SK-N-SH (cell line): ENCODE measurements at regions not wholly inside any gene's neighbourhood (a gene's known extent, or its start where the extent isn't known, plus 50 kb on each side); places are given as distances from the start of the nearest gene placed in this dataset.

Experiments used
- CTCF ChIA-PET: fragments of 300-600, 350-600 bp; formaldehyde crosslinking; extraction: SDS; loops from one replicate; lab custom pipeline; 2021; lab: Yijun Ruan, JAX
- POLR2A ChIA-PET: fragments of 350-600 bp; sonication (Branson Sonifier 250); formaldehyde crosslinking; extraction: SDS; loops from one replicate; lab custom pipeline; 2020; ENCODE audit warnings: antibody characterized with exemption, inconsistent platforms; lab: Yijun Ruan, JAX
- DNase-seq: peaks from one replicate; pipeline ENCODE4 v3.0.0; 2012
- H2AFZ ChIP-seq: fragments of 200-600 bp; sonication (generic); 2 replicates; pipeline ENCODE4 v1.8.1; 2016; ENCODE audit warnings: antibody characterized with exemption, mild to moderate bottlenecking, low read depth
- H3F3A ChIP-seq: fragments of 200-600 bp; sonication (generic); replicated peaks from 2 replicates; pipeline ENCODE3; 2016; ENCODE audit warnings: antibody characterized with exemption, mild to moderate bottlenecking; ENCODE audit not compliant: insufficient read depth
- H3K27ac ChIP-seq, 2 experiments: fragments of 200-500 bp in 1 of 2; fragments of 200-600 bp in 1 of 2; sonication (Bioruptor generic) in 1 of 2; sonication (generic), shearing (Covaris generic) in 1 of 2; 2 replicates each; pipeline versions ENCODE4 v1.5.1 to v1.6.1; 2014 to 2016; ENCODE audit warnings: low read depth in 2 of 2, inconsistent platforms in 1 of 2, low read length in 1 of 2, mild to moderate bottlenecking in 1 of 2, mixed read lengths in 1 of 2
- H3K27me3 ChIP-seq: fragments of 200-600 bp; sonication (generic), shearing (Covaris generic); 2 replicates; pipeline ENCODE4 v1.6.1; 2016; ENCODE audit warnings: mixed run types; ENCODE audit not compliant: insufficient read depth
- H3K36me3 ChIP-seq, 2 experiments: fragments of 200-500 bp in 1 of 2; fragments of 200-600 bp in 1 of 2; sonication (Bioruptor generic) in 1 of 2; sonication (generic) in 1 of 2; replicated peaks in 1 of 2; 2 replicates each; pipeline versions ENCODE3 to v1.5.1; 2014 to 2016; ENCODE audit warnings: low read length in 1 of 2, mild to moderate bottlenecking in 1 of 2; ENCODE audit not compliant: insufficient read depth in 2 of 2, control insufficient read depth in 1 of 2
- H3K4me1 ChIP-seq, 2 experiments: fragments of 200-500 bp in 1 of 2; fragments of 200-600 bp in 1 of 2; sonication (Bioruptor generic) in 1 of 2; sonication (generic), shearing (Covaris generic) in 1 of 2; 2 replicates each; pipeline versions ENCODE4 v1.5.1 to v1.6.1; 2014 to 2016; ENCODE audit warnings: low read depth in 1 of 2, low read length in 1 of 2, mixed run types in 1 of 2; ENCODE audit not compliant: insufficient read depth in 2 of 2, control insufficient read depth in 1 of 2
- H3K4me2 ChIP-seq: fragments of 200-600 bp; sonication (generic), shearing (Covaris generic); 2 replicates; pipeline ENCODE4 v1.6.1; 2017; ENCODE audit warnings: mixed run types
- H3K4me3 ChIP-seq, 2 experiments: fragments of 200-500 bp in 1 of 2; fragments of 200-600 bp in 1 of 2; sonication (Bioruptor generic) in 1 of 2; sonication (generic), shearing (Covaris generic) in 1 of 2; 2 replicates each; pipeline versions ENCODE4 v1.5.1 to v1.8.1; 2014 to 2016; ENCODE audit warnings: low read depth in 2 of 2, inconsistent platforms in 1 of 2, low read length in 1 of 2, mild to moderate bottlenecking in 1 of 2, mixed read lengths in 1 of 2, moderate library complexity in 1 of 2
- H3K79me2 ChIP-seq: fragments of 200-600 bp; sonication (generic); 2 replicates; pipeline ENCODE4 v1.8.1; 2017; ENCODE audit warnings: mild to moderate bottlenecking; ENCODE audit not compliant: insufficient read depth
- H3K9ac ChIP-seq: fragments of 200-600 bp; sonication (generic); 2 replicates; pipeline ENCODE4 v1.6.1; 2017; ENCODE audit warnings: mixed run types
- H3K9me2 ChIP-seq: fragments of 200-600 bp; sonication (generic); 2 replicates; pipeline ENCODE4 v1.6.1; 2017; ENCODE audit warnings: mixed run types
- H3K9me3 ChIP-seq: fragments of 200-600 bp; sonication (generic); 2 replicates; pipeline ENCODE4 v1.6.1; 2017; ENCODE audit warnings: mixed run types, mild to moderate bottlenecking, moderate library complexity
- H4K20me1 ChIP-seq: fragments of 200-600 bp; sonication (generic); 2 replicates; pipeline ENCODE4 v1.6.1; 2017; ENCODE audit warnings: mild to moderate bottlenecking, mixed run types; ENCODE audit not compliant: insufficient read depth
- CHD2 ChIP-seq: fragments of 150-350 bp; IDR thresholded peaks from 2 replicates; pipeline ENCODE4 v1.6.1; 2018; ENCODE audit warnings: low read length; ENCODE audit not compliant: partially characterized antibody
- CTCF ChIP-seq: fragments of 200-600 bp; sonication (generic); IDR thresholded peaks from 2 replicates; pipeline ENCODE4 v1.6.1; 2017; ENCODE audit warnings: antibody characterized with exemption, mild to moderate bottlenecking, moderate library complexity
- ELF1 ChIP-seq: IDR thresholded peaks from 2 replicates; pipeline ENCODE4 v1.4.0; 2012
- EP300 ChIP-seq, 2 experiments: IDR thresholded peaks; 2 replicates each; pipeline versions ENCODE4 v1.4.0 to v1.6.1; 2012; ENCODE audit warnings: borderline replicate concordance in 1 of 2, low read depth in 1 of 2, low read length in 1 of 2
- EZH2phosphoT487 ChIP-seq: fragments of 200-600 bp; sonication (generic); IDR thresholded peaks from 2 replicates; pipeline ENCODE4 v1.6.1; 2017; ENCODE audit warnings: low read depth, mixed run types, mild to moderate bottlenecking, antibody characterized with exemption, moderate library complexity, borderline replicate concordance
- FOXJ3 ChIP-seq: sonication (generic); formaldehyde crosslinking; IDR thresholded peaks from 2 replicates; pipeline ENCODE4 v1.5.1; 2020; ENCODE audit warnings: mild to moderate bottlenecking, missing genetic modification reagents
- GABPA ChIP-seq: IDR thresholded peaks from 2 replicates; pipeline ENCODE4 v1.4.0; 2012; ENCODE audit warnings: low read depth, mild to moderate bottlenecking
- GATA2 ChIP-seq: sonication (generic); formaldehyde crosslinking; IDR thresholded peaks from 2 replicates; pipeline ENCODE4 v1.5.0; 2020; ENCODE audit warnings: mild to moderate bottlenecking, missing genetic modification reagents
- IRF3 ChIP-seq: fragments of 150-350 bp; IDR thresholded peaks from 2 replicates; pipeline ENCODE4 v1.6.1; 2016; ENCODE audit warnings: mild to moderate bottlenecking, low read depth, low read length
- JUND ChIP-seq: IDR thresholded peaks from 2 replicates; pipeline ENCODE4 v1.4.0; 2012
- MAX ChIP-seq: IDR thresholded peaks from 2 replicates; pipeline ENCODE4 v1.4.0; 2012; ENCODE audit warnings: low read depth
- MEF2A ChIP-seq: IDR thresholded peaks from 2 replicates; pipeline ENCODE4 v1.4.0; 2012; ENCODE audit warnings: low read depth, borderline replicate concordance
- NRF1 ChIP-seq: IDR thresholded peaks from 2 replicates; pipeline ENCODE4 v1.6.1; 2012; ENCODE audit warnings: low read depth, mild to moderate bottlenecking, low read length
- RAD21 ChIP-seq: IDR thresholded peaks from 2 replicates; pipeline ENCODE4 v1.6.1; 2012; ENCODE audit warnings: mild to moderate bottlenecking, low read length
- RCOR1 ChIP-seq: fragments of 150-350 bp; IDR thresholded peaks from 2 replicates; pipeline ENCODE4 v1.6.1; 2017; ENCODE audit warnings: antibody characterized with exemption, low read length
- RXRA ChIP-seq: IDR thresholded peaks from 2 replicates; pipeline ENCODE4 v1.4.0; 2012; ENCODE audit warnings: low read depth, mild to moderate bottlenecking, borderline replicate concordance
- SIN3A ChIP-seq: IDR thresholded peaks from 2 replicates; pipeline ENCODE4 v1.6.1; 2012; ENCODE audit warnings: low read depth, mild to moderate bottlenecking, low read length, moderate library complexity, borderline replicate concordance
- SMC3 ChIP-seq: IDR thresholded peaks from 2 replicates; pipeline ENCODE4 v1.6.1; 2012; ENCODE audit warnings: low read depth, low read length, improper control_type of control experiment
- TAF1 ChIP-seq: IDR thresholded peaks from 2 replicates; pipeline ENCODE4 v1.6.1; 2012; ENCODE audit warnings: low read depth, mild to moderate bottlenecking, low read length, moderate library complexity, borderline replicate concordance
- TCF12 ChIP-seq: IDR thresholded peaks from 2 replicates; pipeline ENCODE4 v1.4.0; 2012
- TEAD4 ChIP-seq: IDR thresholded peaks from 2 replicates; pipeline ENCODE4 v1.4.0; 2012; ENCODE audit warnings: mild to moderate bottlenecking, borderline replicate concordance; ENCODE audit not compliant: insufficient read depth
- USF2 ChIP-seq: fragments of 150-350 bp; IDR thresholded peaks from 2 replicates; pipeline ENCODE4 v1.6.1; 2017; ENCODE audit warnings: antibody characterized with exemption, low read length, low read depth, borderline replicate concordance
- YY1 ChIP-seq: IDR thresholded peaks from 2 replicates; pipeline ENCODE4 v1.4.0; 2012; ENCODE audit warnings: low read depth, mild to moderate bottlenecking
- WGBS: methylation state at CpG from one replicate; pipeline ENCODE4 v1.1.6; 2017; ENCODE audit warnings: low lambda C conversion rate; 5-methylcytosine and 5-hydroxymethylcytosine counted together

- Histone ChIP-seq H3K4me2 (no peak overlapping the region), H3K4me3 (no peak overlapping the region), H2AFZ (no peak overlapping the region)
- 88% methylated on average over 1 of the region's 1 CpG for WGBS
- POLR2A ChIA-PET = no interaction called here
- no peak for TF ChIP-seq GATA2 (CRISPR knock-in tag)
- TF ChIP-seq SMC3 = no peak
- TF ChIP-seq EZH2phosphoT487 = no peak
- TF ChIP-seq MEF2A = no peak
- no peak for TF ChIP-seq FOXJ3 (CRISPR knock-in tag)
- TF ChIP-seq RAD21 = no peak
- no peak for TF ChIP-seq RXRA
- TF ChIP-seq GABPA = no peak
- no peak for TF ChIP-seq YY1
- TF ChIP-seq EP300 (IDR thresholded peaks at IDR 0.05; ENCODE audit: borderline replicate concordance in 1 of 2, low read depth in 1 of 2, low read length in 1 of 2) = no peak
- no peak for TF ChIP-seq MAX
- TF ChIP-seq IRF3 = no peak
- no peak for TF ChIP-seq SIN3A
- no peak for TF ChIP-seq JUND
- no peak for TF ChIP-seq USF2
- no peak for TF ChIP-seq CHD2
- TF ChIP-seq TCF12 = no peak
- TF ChIP-seq TAF1 = no peak
- TF ChIP-seq, all 33 proteins: peak for 0
- H3K36me3 ChIP-seq = no peaks in the 10 kb centered on the region
- H3K9me3 ChIP-seq = no peaks in the 10 kb centered on the region; the same call in 1 of the 2 replicates
- DNase-seq = no peak
- H4K20me1 ChIP-seq = no peaks in the 10 kb centered on the region
- H3K4me1 ChIP-seq = no peaks in the 10 kb centered on the region; a peak in 2 of 4 replicates
- H3F3A ChIP-seq = no peaks in the 10 kb centered on the region
- CTCF ChIA-PET = no interaction called here
- H3K79me2 ChIP-seq = no peaks in the 10 kb centered on the region
- H3K27me3 ChIP-seq = no peaks in the 10 kb centered on the region
- H3K27ac ChIP-seq = no peak overlapping the region
- H3K9me2 ChIP-seq = no peaks in the 10 kb centered on the region
- H3K9ac ChIP-seq = no peak overlapping the region
These were observed 176.6 kb upstream of the TAB2 start for GRCh38 chr6:149140910-149141290.

GRCh38 chr6:149142924-149143429 lies 174.5 kb upstream of the TAB2 start:
- Histone ChIP-seq H3K4me2 (no peak overlapping the region), H4K20me1 (no peaks in the 10 kb centered on the region), H3F3A (no peaks in the 10 kb centered on the region), H3K9me3 (no peaks in the 10 kb centered on the region; the same call in 1 of the 2 replicates), H3K9ac (no peak overlapping the region), H2AFZ (no peak overlapping the region), H3K36me3 (no peaks in the 10 kb centered on the region), H3K4me3 (no peak overlapping the region), H3K4me1 (peaks cover 0 to 2% of the 10 kb centered on the region in 2 experiments; a peak in 2 of 4 replicates), H3K27ac (no peak overlapping the region), H3K9me2 (no peaks in the 10 kb centered on the region), H3K79me2 (no peaks in the 10 kb centered on the region), H3K27me3 (no peaks in the 10 kb centered on the region)
- TF ChIP-seq TEAD4 (no peak), CTCF (no peak), CHD2 (no peak), MEF2A (no peak), RCOR1 (no peak), ELF1 (no peak), IRF3 (no peak), FOXJ3 (CRISPR knock-in tag) (no peak), NRF1 (no peak), JUND (no peak), EP300 (IDR thresholded peaks at IDR 0.05; ENCODE audit: borderline replicate concordance in 1 of 2, low read depth in 1 of 2, low read length in 1 of 2) (no peak)
- 69% methylated on average over 2 of the region's 2 CpGs for WGBS
- CTCF ChIA-PET = interaction anchor here (0.9 kb wide), 1 partner anchor 289 kb away, joined by 3 read pairs; no protein-coding TSS in a partner anchor
- no peak for DNase-seq
- POLR2A ChIA-PET = no interaction called here
